ENCODE measurements at regions not wholly inside any gene's neighbourhood (a gene's known extent, or its start where the extent isn't known, plus 50 kb on each side); places are given as distances from the start of the nearest gene placed in this dataset.
"Not testable (repeated sequence)": the region's sequence is repeated elsewhere in the genome, so short reads cannot be mapped to it uniquely, and the experiment has no call there.

DNA sequence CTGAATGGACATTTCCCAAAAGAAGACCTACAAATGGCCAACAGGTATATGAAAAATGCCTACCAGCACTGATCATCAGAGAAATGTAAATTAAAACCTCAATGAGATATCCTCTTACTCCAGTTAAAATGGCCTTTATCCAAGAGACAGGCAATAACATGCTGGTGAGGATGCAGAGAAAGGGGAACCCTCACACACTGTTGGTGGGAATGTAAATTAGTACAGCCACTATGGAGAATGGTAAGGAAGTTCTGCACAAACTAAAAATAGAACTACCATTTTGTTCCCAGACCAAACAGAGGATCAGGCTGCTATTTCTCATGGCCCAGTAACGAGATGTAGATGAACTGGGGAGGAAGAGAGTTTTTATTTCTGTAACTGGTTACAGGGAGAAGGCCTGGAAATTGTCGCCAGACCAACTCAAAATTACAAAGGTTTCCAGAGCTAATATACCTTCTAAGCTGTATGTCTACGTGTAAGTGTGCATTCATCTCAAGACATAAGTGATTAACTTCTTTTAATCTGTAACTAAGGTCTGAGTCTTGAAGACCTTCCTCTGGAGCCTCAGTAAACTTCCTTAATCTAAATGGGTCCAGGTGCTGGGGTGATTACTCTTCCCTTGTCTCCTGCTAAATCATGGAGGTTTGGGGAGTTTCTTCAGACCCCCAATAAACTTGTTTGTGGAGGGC is 75.6 kb upstream of the COG2 start:
- TF ChIP-seq, protein P1, sequence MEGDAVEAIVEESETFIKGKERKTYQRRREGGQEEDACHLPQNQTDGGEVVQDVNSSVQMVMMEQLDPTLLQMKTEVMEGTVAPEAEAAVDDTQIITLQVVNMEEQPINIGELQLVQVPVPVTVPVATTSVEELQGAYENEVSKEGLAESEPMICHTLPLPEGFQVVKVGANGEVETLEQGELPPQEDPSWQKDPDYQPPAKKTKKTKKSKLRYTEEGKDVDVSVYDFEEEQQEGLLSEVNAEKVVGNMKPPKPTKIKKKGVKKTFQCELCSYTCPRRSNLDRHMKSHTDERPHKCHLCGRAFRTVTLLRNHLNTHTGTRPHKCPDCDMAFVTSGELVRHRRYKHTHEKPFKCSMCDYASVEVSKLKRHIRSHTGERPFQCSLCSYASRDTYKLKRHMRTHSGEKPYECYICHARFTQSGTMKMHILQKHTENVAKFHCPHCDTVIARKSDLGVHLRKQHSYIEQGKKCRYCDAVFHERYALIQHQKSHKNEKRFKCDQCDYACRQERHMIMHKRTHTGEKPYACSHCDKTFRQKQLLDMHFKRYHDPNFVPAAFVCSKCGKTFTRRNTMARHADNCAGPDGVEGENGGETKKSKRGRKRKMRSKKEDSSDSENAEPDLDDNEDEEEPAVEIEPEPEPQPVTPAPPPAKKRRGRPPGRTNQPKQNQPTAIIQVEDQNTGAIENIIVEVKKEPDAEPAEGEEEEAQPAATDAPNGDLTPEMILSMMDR (IDR thresholded peaks at IDR 0.05; ENCODE audit: insufficient read depth, low read depth, low read length), result not testable (repeated sequence)
- not testable (repeated sequence) for TF ChIP-seq EZH2 (IDR thresholded peaks at IDR 0.05; ENCODE audit: insufficient read depth, low read length)
